ENCODE measurements at regions not wholly inside any gene's neighbourhood (a gene's known extent, or its start where the extent isn't known, plus 50 kb on each side); places are given as distances from the start of the nearest gene placed in this dataset.

DNA sequence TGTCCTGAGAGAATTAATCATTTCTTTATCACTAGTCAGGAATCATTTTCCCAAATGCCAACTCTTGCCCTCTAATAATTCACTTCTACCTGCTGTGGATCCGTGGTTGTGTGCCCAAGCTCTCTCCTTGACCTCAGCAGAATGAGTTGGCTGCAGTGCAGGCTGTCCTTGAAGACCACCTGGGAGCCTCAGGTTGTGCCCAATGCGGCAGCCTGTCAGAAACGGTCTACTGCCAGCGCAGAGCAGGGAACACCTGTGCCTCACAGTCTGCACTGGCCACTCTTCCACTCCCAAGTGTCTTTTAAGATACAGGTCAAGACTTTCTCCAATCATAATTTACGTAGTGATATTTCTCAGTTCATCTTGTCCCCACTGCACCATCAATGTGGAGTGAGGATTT, 246.0 kb upstream of the PHF14 start:
- ATAC-seq (no peak), DNase-seq (ENCODE audit: low read depth, low spot score) (no peak)
- intact Hi-C loops (cut with micrococcal nuclease) = no loop called here
- no peak overlapping the region for H3K9ac ChIP-seq (ENCODE audit: low read length)
- no peaks in the 10 kb centered on the region for H3K9me3 ChIP-seq (ENCODE audit: control insufficient read depth in 1 of 2, insufficient read depth in 1 of 2, low read depth in 1 of 2, low read length in 2 of 2)
- no TSS peak for BruUV-seq (replicated peaks)
- H3K9me2 ChIP-seq (ENCODE audit: insufficient read depth) = no peaks in the 10 kb centered on the region
- H2AFZ ChIP-seq (ENCODE audit: low read depth, low read length, poor library complexity, severe bottlenecking) = no peak overlapping the region
- H3K4me1 ChIP-seq (ENCODE audit: control insufficient read depth in 1 of 2, insufficient read depth in 2 of 2, low read length in 2 of 2) = no peaks in the 10 kb centered on the region
- no peaks in the 10 kb centered on the region for H4K20me1 ChIP-seq (ENCODE audit: insufficient read depth)
- H3K79me2 ChIP-seq (ENCODE audit: insufficient read depth, low read length) = no peaks in the 10 kb centered on the region
- no peaks in the 10 kb centered on the region for H3K36me3 ChIP-seq (ENCODE audit: control insufficient read depth in 1 of 2, insufficient read depth in 2 of 2, low read length in 2 of 2)
- TF ChIP-seq SP1 (IDR thresholded peaks at IDR 0.05; ENCODE audit: low read depth) (no peak), YY1 (IDR thresholded peaks at IDR 0.05; ENCODE audit: extremely low read depth, insufficient replicate concordance, low read depth, low read length) (no peak), TCF7L2 (IDR thresholded peaks at IDR 0.05; ENCODE audit: borderline replicate concordance, extremely low read depth, insufficient read depth, insufficient read length) (no peak), EGR1 (IDR thresholded peaks at IDR 0.05; ENCODE audit: low read depth) (no peak), ZFX (IDR thresholded peaks at IDR 0.05) (no peak), CEBPB (IDR thresholded peaks at IDR 0.05; ENCODE audit: low read depth) (no peak), SIN3A (IDR thresholded peaks at IDR 0.05; ENCODE audit: low read depth) (no peak), POLR2A (IDR thresholded peaks at IDR 0.05; ENCODE audit: borderline replicate concordance, extremely low read depth, insufficient read depth, insufficient read length) (no peak), CBX3 (IDR thresholded peaks at IDR 0.05; ENCODE audit: low read depth) (no peak), JUND (IDR thresholded peaks at IDR 0.05) (no peak)
- TF ChIP-seq, protein P1, sequence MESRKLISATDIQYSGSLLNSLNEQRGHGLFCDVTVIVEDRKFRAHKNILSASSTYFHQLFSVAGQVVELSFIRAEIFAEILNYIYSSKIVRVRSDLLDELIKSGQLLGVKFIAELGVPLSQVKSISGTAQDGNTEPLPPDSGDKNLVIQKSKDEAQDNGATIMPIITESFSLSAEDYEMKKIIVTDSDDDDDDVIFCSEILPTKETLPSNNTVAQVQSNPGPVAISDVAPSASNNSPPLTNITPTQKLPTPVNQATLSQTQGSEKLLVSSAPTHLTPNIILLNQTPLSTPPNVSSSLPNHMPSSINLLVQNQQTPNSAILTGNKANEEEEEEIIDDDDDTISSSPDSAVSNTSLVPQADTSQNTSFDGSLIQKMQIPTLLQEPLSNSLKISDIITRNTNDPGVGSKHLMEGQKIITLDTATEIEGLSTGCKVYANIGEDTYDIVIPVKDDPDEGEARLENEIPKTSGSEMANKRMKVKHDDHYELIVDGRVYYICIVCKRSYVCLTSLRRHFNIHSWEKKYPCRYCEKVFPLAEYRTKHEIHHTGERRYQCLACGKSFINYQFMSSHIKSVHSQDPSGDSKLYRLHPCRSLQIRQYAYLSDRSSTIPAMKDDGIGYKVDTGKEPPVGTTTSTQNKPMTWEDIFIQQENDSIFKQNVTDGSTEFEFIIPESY (IDR thresholded peaks at IDR 0.05; ENCODE audit: extremely low read depth, insufficient replicate concordance, low read length) = no peak
- TF ChIP-seq, protein P2, sequence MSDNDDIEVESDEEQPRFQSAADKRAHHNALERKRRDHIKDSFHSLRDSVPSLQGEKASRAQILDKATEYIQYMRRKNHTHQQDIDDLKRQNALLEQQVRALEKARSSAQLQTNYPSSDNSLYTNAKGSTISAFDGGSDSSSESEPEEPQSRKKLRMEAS (IDR thresholded peaks at IDR 0.05) = no peak
- TF ChIP-seq, protein P3, sequence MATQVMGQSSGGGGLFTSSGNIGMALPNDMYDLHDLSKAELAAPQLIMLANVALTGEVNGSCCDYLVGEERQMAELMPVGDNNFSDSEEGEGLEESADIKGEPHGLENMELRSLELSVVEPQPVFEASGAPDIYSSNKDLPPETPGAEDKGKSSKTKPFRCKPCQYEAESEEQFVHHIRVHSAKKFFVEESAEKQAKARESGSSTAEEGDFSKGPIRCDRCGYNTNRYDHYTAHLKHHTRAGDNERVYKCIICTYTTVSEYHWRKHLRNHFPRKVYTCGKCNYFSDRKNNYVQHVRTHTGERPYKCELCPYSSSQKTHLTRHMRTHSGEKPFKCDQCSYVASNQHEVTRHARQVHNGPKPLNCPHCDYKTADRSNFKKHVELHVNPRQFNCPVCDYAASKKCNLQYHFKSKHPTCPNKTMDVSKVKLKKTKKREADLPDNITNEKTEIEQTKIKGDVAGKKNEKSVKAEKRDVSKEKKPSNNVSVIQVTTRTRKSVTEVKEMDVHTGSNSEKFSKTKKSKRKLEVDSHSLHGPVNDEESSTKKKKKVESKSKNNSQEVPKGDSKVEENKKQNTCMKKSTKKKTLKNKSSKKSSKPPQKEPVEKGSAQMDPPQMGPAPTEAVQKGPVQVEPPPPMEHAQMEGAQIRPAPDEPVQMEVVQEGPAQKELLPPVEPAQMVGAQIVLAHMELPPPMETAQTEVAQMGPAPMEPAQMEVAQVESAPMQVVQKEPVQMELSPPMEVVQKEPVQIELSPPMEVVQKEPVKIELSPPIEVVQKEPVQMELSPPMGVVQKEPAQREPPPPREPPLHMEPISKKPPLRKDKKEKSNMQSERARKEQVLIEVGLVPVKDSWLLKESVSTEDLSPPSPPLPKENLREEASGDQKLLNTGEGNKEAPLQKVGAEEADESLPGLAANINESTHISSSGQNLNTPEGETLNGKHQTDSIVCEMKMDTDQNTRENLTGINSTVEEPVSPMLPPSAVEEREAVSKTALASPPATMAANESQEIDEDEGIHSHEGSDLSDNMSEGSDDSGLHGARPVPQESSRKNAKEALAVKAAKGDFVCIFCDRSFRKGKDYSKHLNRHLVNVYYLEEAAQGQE (IDR thresholded peaks at IDR 0.05; ENCODE audit: low read depth) = no peak
- RAD21 ChIA-PET (ENCODE audit: low non-redundant PET in 1 of 2, low total read pairs in 2 of 2, uncharacterized antibody in 2 of 2, unreplicated experiment in 2 of 2) = no interaction called here
- H3K27me3 ChIP-seq (ENCODE audit: insufficient read depth, low read length) = no peaks in the 10 kb centered on the region
- H3K27ac ChIP-seq (ENCODE audit: low read depth, low read length) = no peak overlapping the region
- no peak overlapping the region for H3K4me2 ChIP-seq (ENCODE audit: low read length)
- CTCF ChIA-PET = no interaction called here
- POLR2A ChIA-PET = no interaction called here
- no peak overlapping the region for H3K4me3 ChIP-seq (replicated peaks in 1 of 2; ENCODE audit: low read depth in 1 of 2, low read length in 2 of 2)
